ENCODE measurements at regions not wholly inside any gene's neighbourhood (a gene's known extent, or its start where the extent isn't known, plus 50 kb on each side); places are given as distances from the start of the nearest gene placed in this dataset.
A peak's percentile ranks its signal among the peaks of the same experiment; 100 is the strongest.

DNA sequence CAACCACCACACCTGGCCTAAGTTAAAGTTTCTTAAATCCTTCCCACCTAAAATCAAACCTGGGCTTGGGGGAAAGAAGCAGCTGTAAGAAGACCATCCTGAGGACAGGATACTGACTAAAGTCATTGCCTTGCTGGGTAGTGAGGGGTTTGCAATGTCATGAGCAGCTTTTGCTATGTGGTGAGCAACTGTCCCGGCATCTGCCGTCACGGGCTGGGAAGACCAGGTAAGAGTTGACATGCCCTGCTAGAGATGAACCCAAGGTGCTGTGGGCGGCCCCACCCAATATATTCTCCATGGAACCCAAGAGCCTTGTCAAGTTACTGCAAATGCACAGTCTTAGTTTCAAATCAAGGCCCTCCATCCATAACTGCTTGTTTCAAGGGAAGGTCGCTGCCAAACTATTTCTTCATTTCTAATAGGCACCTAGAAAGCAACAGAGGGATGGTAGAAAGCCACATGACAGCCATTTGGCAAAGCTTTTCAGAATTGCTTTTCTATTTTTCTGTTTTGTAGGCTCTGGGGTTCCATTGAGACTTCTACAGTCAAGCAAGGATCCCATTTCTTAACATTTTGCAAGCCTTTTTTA is 357.8 kb upstream of the JARID2 start:
- ChIA-PET CTCF (no interaction called here), POLR2A (no interaction called here)
- TF ChIP-seq ZNF24 (tag by site-specific recombination; IDR thresholded peaks at IDR 0.05): no peak

DNA sequence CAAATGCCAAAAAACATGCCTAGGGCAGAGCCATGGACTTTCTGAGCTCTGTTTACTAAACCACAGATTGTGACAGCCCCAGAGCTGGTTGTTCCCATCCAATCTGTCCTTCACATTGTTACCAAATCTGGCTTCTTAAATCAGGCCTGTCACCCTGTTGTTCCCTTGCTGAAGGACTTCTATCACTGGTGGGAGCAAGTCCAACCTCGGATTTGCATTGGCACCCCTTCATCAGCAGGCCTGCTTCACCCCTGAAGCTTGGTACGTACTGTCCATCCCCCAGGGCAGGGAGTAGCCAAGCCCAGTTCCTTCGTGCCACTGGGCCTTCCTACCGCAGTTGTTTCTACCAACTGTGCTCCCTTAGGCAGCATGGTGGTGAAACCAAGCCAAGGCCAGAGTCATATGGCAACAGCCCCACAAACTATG is 357.3 kb upstream of the JARID2 start:
- no peak overlapping the region for H3K4me3 ChIP-seq (ENCODE audit: low read depth, low read length)
- TF ChIP-seq ZNF558 (tag by site-specific recombination; IDR thresholded peaks at IDR 0.05) (no peak), ZNF596 (tag by site-specific recombination; IDR thresholded peaks at IDR 0.05) (no peak), ZNF707 (tag by site-specific recombination; IDR thresholded peaks at IDR 0.05) (no peak), ZNF654 (tag by site-specific recombination; IDR thresholded peaks at IDR 0.05; ENCODE audit: low read depth) (no peak), ZNF324 (tag by site-specific recombination; IDR thresholded peaks at IDR 0.05) (no peak), IKZF3 (tag by site-specific recombination; IDR thresholded peaks at IDR 0.05) (no peak), GLIS2 (tag by site-specific recombination; IDR thresholded peaks at IDR 0.05) (no peak), ZNF670 (tag by site-specific recombination; IDR thresholded peaks at IDR 0.05; ENCODE audit: low read depth) (no peak)
- TF ChIP-seq, protein P1, sequence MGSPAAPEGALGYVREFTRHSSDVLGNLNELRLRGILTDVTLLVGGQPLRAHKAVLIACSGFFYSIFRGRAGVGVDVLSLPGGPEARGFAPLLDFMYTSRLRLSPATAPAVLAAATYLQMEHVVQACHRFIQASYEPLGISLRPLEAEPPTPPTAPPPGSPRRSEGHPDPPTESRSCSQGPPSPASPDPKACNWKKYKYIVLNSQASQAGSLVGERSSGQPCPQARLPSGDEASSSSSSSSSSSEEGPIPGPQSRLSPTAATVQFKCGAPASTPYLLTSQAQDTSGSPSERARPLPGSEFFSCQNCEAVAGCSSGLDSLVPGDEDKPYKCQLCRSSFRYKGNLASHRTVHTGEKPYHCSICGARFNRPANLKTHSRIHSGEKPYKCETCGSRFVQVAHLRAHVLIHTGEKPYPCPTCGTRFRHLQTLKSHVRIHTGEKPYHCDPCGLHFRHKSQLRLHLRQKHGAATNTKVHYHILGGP (tag by site-specific recombination; IDR thresholded peaks at IDR 0.05): no peak
- TF ChIP-seq, protein P2, sequence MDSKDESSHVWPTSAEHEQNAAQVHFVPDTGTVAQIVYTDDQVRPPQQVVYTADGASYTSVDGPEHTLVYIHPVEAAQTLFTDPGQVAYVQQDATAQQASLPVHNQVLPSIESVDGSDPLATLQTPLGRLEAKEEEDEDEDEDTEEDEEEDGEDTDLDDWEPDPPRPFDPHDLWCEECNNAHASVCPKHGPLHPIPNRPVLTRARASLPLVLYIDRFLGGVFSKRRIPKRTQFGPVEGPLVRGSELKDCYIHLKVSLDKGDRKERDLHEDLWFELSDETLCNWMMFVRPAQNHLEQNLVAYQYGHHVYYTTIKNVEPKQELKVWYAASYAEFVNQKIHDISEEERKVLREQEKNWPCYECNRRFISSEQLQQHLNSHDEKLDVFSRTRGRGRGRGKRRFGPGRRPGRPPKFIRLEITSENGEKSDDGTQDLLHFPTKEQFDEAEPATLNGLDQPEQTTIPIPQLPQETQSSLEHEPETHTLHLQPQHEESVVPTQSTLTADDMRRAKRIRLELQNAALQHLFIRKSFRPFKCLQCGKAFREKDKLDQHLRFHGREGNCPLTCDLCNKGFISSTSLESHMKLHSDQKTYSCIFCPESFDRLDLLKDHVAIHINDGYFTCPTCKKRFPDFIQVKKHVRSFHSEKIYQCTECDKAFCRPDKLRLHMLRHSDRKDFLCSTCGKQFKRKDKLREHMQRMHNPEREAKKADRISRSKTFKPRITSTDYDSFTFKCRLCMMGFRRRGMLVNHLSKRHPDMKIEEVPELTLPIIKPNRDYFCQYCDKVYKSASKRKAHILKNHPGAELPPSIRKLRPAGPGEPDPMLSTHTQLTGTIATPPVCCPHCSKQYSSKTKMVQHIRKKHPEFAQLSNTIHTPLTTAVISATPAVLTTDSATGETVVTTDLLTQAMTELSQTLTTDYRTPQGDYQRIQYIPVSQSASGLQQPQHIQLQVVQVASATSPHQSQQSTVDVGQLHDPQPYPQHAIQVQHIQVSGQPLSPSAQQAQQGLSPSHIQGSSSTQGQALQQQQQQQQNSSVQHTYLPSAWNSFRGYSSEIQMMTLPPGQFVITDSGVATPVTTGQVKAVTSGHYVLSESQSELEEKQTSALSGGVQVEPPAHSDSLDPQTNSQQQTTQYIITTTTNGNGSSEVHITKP (tag by site-specific recombination; IDR thresholded peaks at IDR 0.05): no peak
- TF ChIP-seq, protein P3, sequence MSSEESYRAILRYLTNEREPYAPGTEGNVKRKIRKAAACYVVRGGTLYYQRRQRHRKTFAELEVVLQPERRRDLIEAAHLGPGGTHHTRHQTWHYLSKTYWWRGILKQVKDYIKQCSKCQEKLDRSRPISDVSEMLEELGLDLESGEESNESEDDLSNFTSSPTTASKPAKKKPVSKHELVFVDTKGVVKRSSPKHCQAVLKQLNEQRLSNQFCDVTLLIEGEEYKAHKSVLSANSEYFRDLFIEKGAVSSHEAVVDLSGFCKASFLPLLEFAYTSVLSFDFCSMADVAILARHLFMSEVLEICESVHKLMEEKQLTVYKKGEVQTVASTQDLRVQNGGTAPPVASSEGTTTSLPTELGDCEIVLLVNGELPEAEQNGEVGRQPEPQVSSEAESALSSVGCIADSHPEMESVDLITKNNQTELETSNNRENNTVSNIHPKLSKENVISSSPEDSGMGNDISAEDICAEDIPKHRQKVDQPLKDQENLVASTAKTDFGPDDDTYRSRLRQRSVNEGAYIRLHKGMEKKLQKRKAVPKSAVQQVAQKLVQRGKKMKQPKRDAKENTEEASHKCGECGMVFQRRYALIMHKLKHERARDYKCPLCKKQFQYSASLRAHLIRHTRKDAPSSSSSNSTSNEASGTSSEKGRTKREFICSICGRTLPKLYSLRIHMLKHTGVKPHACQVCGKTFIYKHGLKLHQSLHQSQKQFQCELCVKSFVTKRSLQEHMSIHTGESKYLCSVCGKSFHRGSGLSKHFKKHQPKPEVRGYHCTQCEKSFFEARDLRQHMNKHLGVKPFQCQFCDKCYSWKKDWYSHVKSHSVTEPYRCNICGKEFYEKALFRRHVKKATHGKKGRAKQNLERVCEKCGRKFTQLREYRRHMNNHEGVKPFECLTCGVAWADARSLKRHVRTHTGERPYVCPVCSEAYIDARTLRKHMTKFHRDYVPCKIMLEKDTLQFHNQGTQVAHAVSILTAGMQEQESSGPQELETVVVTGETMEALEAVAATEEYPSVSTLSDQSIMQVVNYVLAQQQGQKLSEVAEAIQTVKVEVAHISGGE (tag by site-specific recombination; conservative IDR thresholded peaks at IDR 0.05; ENCODE audit: low read depth): no peak
- CTCF ChIA-PET: no interaction called here
- peaks cover 2% of the 10 kb centered on the region; the same call in 1 of the 2 replicates for H3K4me1 ChIP-seq (ENCODE audit: control insufficient read depth, insufficient read depth, low read length)
- H3K27ac ChIP-seq (ENCODE audit: extremely low read depth, low read depth, low read length): 0 out of 2 replicates have a peak overlapping the region, but pooled peaks have one; percentile 13
- H3K9me3 ChIP-seq (ENCODE audit: control insufficient read depth, insufficient read depth, low read depth, low read length): no peaks in the 10 kb centered on the region
- POLR2A ChIA-PET: no interaction called here
- H3K36me3 ChIP-seq (ENCODE audit: control insufficient read depth in 2 of 2, insufficient read depth in 1 of 2, low read length in 2 of 2): no peaks in the 10 kb centered on the region

More for the DNA sequence above, 357.8 kb upstream of the JARID2 start:
- peaks cover 4% of the 10 kb centered on the region; the same call in 1 of the 2 replicates for H3K4me1 ChIP-seq (ENCODE audit: control insufficient read depth, insufficient read depth, low read length)
- no peaks in the 10 kb centered on the region for H3K9me3 ChIP-seq (ENCODE audit: control insufficient read depth, insufficient read depth, low read depth, low read length)
- no peak overlapping the region for H3K27ac ChIP-seq (ENCODE audit: extremely low read depth, low read depth, low read length)
- no peak overlapping the region for H3K4me3 ChIP-seq (ENCODE audit: low read depth, low read length)
- no peaks in the 10 kb centered on the region for H3K36me3 ChIP-seq (ENCODE audit: control insufficient read depth in 2 of 2, insufficient read depth in 1 of 2, low read length in 2 of 2)

DNA sequence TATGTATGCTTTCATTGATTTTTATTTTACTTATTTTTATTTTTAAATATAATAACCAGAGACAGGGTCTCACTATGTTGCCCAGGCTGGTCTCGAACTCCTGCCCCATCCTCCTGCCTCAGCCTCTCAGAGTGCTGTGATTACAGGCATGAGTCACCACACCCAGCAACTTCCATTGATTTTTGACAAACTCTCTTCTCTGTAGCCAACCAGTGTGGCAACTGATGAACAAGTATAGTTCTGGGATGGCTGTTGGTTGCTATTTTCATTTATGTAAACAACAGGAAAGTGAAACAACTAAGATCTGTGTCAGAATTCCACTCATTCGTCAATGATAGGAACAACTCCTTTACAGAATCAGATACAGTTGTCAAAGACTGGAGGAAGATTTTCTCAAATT is 356.7 kb upstream of the JARID2 start:
- POLR2A ChIA-PET: no interaction called here
- CTCF ChIA-PET: no interaction called here

More for the DNA sequence above, 356.7 kb upstream of the JARID2 start:
- H3K4me1 ChIP-seq (ENCODE audit: control insufficient read depth, insufficient read depth, low read length): no peaks in the 10 kb centered on the region
- H3K36me3 ChIP-seq (ENCODE audit: control insufficient read depth in 2 of 2, insufficient read depth in 1 of 2, low read length in 2 of 2): no peaks in the 10 kb centered on the region
- no peaks in the 10 kb centered on the region for H3K9me3 ChIP-seq (ENCODE audit: control insufficient read depth, insufficient read depth, low read depth, low read length)
- no peak overlapping the region for H3K4me3 ChIP-seq (ENCODE audit: low read depth, low read length)
- H3K27ac ChIP-seq (ENCODE audit: extremely low read depth, low read depth, low read length): 0 out of 2 replicates have a peak overlapping the region, but pooled peaks have one; percentile 7
- TF ChIP-seq ZNF121 (tag by site-specific recombination; IDR thresholded peaks at IDR 0.05) (peak; percentile 75; the same call in 1 of the 2 replicates), ZBTB21 (tag by site-specific recombination; IDR thresholded peaks at IDR 0.05) (no peak)
